GM13976 (cell line): ENCODE measurements at regions not wholly inside any gene's neighbourhood (a gene's known extent, or its start where the extent isn't known, plus 50 kb on each side); places are given as distances from the start of the nearest gene placed in this dataset.

Source experiments
- DNase-seq: peaks from one replicate; pipeline ENCODE4 v3.0.0; 2012; ENCODE audit warnings: low spot score
- in situ Hi-C: fragments of 300-500 bp; cut with MboI; formaldehyde crosslinking; loops from one replicate; pipeline ENCODE4 v1.12.0; 2022; ENCODE audit warnings: low sequenced_read_pairs, mixed read lengths, inconsistent platforms; ENCODE audit not compliant: unreplicated experiment
- TF ChIP-seq, protein P1 (sequence below): IDR thresholded peaks from 2 replicates; pipeline ENCODE4 v1.5.1; 2012; ENCODE audit warnings: borderline replicate concordance, mild to moderate bottlenecking; ENCODE audit not compliant: insufficient read depth; ENCODE audit errors: extremely low read depth, missing control alignments, control extremely low read depth

DNA sequence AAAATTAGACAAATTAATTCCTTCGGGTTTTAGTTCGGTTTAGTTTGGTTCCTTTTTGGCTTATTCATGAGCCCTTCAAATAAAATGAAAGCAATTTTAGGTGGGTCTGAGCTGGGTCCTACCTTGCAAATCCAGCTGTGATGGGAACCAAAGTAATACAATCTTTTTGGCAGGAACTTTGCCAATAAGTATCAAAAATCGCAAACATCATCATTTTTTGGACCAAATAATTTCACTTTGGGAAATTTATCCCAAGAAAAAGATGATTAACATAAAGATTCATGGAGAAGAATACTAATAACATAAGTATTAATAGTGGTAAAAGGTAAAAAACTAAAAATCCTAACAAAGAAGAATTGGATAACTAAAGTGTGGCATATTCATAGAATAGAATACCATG is 67.8 kb upstream of the MYOCD start:
- TF ChIP-seq, protein P1, sequence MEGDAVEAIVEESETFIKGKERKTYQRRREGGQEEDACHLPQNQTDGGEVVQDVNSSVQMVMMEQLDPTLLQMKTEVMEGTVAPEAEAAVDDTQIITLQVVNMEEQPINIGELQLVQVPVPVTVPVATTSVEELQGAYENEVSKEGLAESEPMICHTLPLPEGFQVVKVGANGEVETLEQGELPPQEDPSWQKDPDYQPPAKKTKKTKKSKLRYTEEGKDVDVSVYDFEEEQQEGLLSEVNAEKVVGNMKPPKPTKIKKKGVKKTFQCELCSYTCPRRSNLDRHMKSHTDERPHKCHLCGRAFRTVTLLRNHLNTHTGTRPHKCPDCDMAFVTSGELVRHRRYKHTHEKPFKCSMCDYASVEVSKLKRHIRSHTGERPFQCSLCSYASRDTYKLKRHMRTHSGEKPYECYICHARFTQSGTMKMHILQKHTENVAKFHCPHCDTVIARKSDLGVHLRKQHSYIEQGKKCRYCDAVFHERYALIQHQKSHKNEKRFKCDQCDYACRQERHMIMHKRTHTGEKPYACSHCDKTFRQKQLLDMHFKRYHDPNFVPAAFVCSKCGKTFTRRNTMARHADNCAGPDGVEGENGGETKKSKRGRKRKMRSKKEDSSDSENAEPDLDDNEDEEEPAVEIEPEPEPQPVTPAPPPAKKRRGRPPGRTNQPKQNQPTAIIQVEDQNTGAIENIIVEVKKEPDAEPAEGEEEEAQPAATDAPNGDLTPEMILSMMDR = no peak
- in situ Hi-C loops = no loop called here
- DNase-seq = no peak

DNA sequence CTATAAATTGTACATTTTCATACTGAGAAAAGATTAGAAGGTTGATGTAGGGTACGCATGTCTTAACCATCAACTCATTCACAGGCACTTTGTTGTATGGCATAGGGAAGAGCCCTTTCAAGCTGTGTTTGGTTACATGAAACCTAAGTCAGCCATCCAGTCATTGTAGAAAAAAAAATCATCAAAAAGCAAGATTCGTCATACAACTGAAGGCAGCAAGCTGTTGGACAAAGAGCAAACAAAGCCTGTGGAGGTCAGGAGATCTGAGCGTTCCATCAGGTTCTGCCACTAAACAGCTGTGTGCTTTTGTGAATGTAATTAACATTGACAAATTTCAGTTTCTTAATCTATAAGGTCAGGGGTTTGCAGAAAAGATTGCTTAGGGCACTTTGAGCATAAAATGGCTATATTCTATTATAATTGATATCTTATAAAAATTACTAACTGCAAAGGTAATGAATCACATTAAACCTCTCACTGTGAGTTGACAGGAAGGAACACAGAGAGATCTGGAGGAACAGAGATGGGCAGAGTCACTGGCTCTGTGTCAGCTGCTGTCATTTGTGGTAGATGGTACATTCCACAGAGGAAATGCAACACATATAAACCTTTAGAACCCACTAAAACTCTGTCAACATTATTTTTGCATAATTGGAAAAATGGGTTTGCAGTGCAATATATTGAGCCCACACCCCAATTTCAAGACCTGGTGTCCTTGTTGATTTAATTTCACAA is 66.3 kb upstream of the MYOCD start:
- in situ Hi-C loops = no loop called here
- TF ChIP-seq, protein P1 = no peak

GRCh38 chr17:12600349-12600748 is 65.3 kb upstream of the MYOCD start:
- in situ Hi-C loops = no loop called here
- DNase-seq = no peak
- TF ChIP-seq, protein P1 = no peak

More for the DNA sequence above, 66.3 kb upstream of the MYOCD start:
- no peak for DNase-seq

- in situ Hi-C loops = no loop called here
- DNase-seq = no peak
- TF ChIP-seq, protein P1 = no peak
Measured at GRCh38 chr17:12603566-12603965, 62.1 kb upstream of the MYOCD start.

DNA sequence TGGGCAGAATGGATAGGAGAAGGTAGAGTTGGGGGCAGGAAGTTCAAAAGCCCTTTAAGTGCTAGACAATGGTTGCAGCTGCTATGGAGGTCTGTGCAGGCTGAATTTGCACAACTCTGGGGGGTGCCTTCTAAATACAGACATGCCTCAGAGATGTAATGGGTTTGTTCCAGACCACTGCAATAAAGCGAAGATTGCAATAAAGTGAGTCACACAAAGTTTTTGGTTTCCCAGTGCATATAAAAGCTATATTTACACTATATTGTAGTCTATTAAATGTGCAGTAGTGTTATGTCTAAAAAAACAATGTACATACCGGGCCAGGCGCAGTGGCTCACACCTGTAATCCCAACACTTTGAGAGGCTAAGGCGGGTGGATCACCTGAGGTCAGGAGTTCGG is 60.5 kb upstream of the MYOCD start:
- TF ChIP-seq, protein P1 = no peak
- no peak for DNase-seq
- in situ Hi-C loops = no loop called here

- in situ Hi-C loops = no loop called here
- TF ChIP-seq, protein P1 = no peak
- DNase-seq = no peak
Measured at GRCh38 chr17:12613566-12613965, 52.1 kb upstream of the MYOCD start.
